B cell (primary cell): ENCODE measurements at regions not wholly inside any gene's neighbourhood (a gene's known extent, or its start where the extent isn't known, plus 50 kb on each side); places are given as distances from the start of the nearest gene placed in this dataset.

ENCODE experiments used
- ATAC-seq: fragments of 200-7000 bp; cut with Tn5 transposase; one replicate; pipeline ENCODE4 v1.10.0; 2021; ENCODE audit warnings: low read depth, mild to moderate bottlenecking, moderate number of reproducible peaks, moderate library complexity
- CTCF ChIA-PET: fragments of 350-600 bp; sonication (Branson Sonifier 250); formaldehyde crosslinking; loops from one replicate; lab custom pipeline; 2021; ENCODE audit warnings: antibody characterized with exemption, inconsistent platforms; lab: Charles Lee
- POLR2A ChIA-PET: fragments of 350-600 bp; sonication (Branson Sonifier 250); formaldehyde crosslinking; loops from one replicate; lab custom pipeline; 2021; ENCODE audit warnings: antibody characterized with exemption; lab: Charles Lee
- DNase-seq: peaks from one replicate; pipeline ENCODE4 v3.0.0; 2013
- H2AFZ ChIP-seq: 2 replicates; pipeline ENCODE4 v1.6.1; 2012; ENCODE audit warnings: mild to moderate bottlenecking, low read depth, low read length; ENCODE audit not compliant: insufficient read depth, poor library complexity, severe bottlenecking
- H3K27ac ChIP-seq, 2 donors: 1 replicate in 1 of 2; 2 replicates in 1 of 2; pipeline ENCODE4 v1.5.1; 2012 to 2013; ENCODE audit warnings: low read length in 2 of 2, mild to moderate bottlenecking in 2 of 2, moderate library complexity in 1 of 2
- H3K27me3 ChIP-seq, 4 experiments: fragments of 200-600 bp in 1 of 4; sonication (generic) in 1 of 4; replicated peaks in 1 of 4; 1 replicate in 2 of 4; 2 replicates in 2 of 4; pipeline versions ENCODE4 v1.6.1 to v1.7.0; 2013 to 2016; ENCODE audit warnings: low read length in 3 of 4, mild to moderate bottlenecking in 2 of 4, mixed read lengths in 1 of 4, moderate library complexity in 1 of 4; ENCODE audit not compliant: insufficient read depth in 4 of 4, control insufficient read depth in 3 of 4; ENCODE audit errors: control extremely low read depth in 1 of 4
- H3K36me3 ChIP-seq, 2 experiments: replicated peaks in 1 of 2; 1 replicate in 1 of 2; 2 replicates in 1 of 2; pipeline versions ENCODE4 v1.6.1 to v1.7.1; 2013; ENCODE audit warnings: low read length in 1 of 2; ENCODE audit not compliant: insufficient read depth in 2 of 2, control insufficient read depth in 1 of 2; ENCODE audit errors: control extremely low read depth in 1 of 2, extremely low read depth in 1 of 2
- H3K4me1 ChIP-seq, 2 donors: fragments of 200-600 bp in 1 of 2; sonication (generic) in 1 of 2; 1 replicate in 1 of 2; 2 replicates in 1 of 2; pipeline versions ENCODE4 v1.5.1 to v1.6.1; 2013 to 2017; ENCODE audit warnings: low read length in 2 of 2; ENCODE audit not compliant: control insufficient read depth in 2 of 2, insufficient read depth in 2 of 2
- H3K4me2 ChIP-seq: replicated peaks from 2 replicates; pipeline ENCODE3; 2012; ENCODE audit warnings: mild to moderate bottlenecking, low read depth, low read length; ENCODE audit not compliant: poor library complexity, severe bottlenecking
- H3K4me3 ChIP-seq, 5 experiments: fragments of 200-600 bp in 1 of 5; sonication (generic) in 1 of 5; 1 replicate in 3 of 5; 2 replicates in 2 of 5; pipeline versions ENCODE4 v1.5.1 to v1.7.0; 2011 to 2016; ENCODE audit warnings: low read length in 4 of 5, mild to moderate bottlenecking in 4 of 5, low read depth in 2 of 5, control low read depth in 1 of 5, moderate library complexity in 1 of 5; ENCODE audit not compliant: insufficient read depth in 1 of 5; ENCODE audit errors: control extremely low read depth in 1 of 5, extremely low read depth in 1 of 5
- H3K79me2 ChIP-seq: fragments of 200-600 bp; sonication (generic); one replicate; pipeline ENCODE4 v1.6.0; 2016; ENCODE audit warnings: low read length; ENCODE audit not compliant: control insufficient read depth, insufficient read depth
- H3K9ac ChIP-seq: fragments of 200-600 bp; sonication (generic); 2 replicates; pipeline ENCODE4 v1.6.1; 2017; ENCODE audit warnings: mild to moderate bottlenecking, low read length, moderate library complexity
- H3K9me3 ChIP-seq, 3 donors: one replicate each; pipeline versions ENCODE4 v1.6.1 to v1.7.1; 2013; ENCODE audit warnings: low read length in 2 of 3; ENCODE audit not compliant: control insufficient read depth in 2 of 3, insufficient read depth in 1 of 3; ENCODE audit errors: control extremely low read depth in 1 of 3
- H4K20me1 ChIP-seq: 2 replicates; pipeline ENCODE4 v1.6.0; 2012; ENCODE audit warnings: mild to moderate bottlenecking, low read length; ENCODE audit not compliant: insufficient read depth, control insufficient read depth, poor library complexity, severe bottlenecking
- H3K27ac Mint-ChIP-seq: one replicate; pipeline ENCODE4 v1.8.0; 2021; ENCODE audit warnings: mixed read lengths
- H3K27me3 Mint-ChIP-seq: one replicate; pipeline ENCODE4 v1.8.0; 2021; ENCODE audit warnings: mixed read lengths
- H3K4me1 Mint-ChIP-seq: one replicate; pipeline ENCODE4 v1.8.0; 2021; ENCODE audit warnings: mixed read lengths
- H3K4me3 Mint-ChIP-seq: one replicate; pipeline ENCODE4 v1.8.0; 2021; ENCODE audit warnings: mixed read lengths
- H3K9me3 Mint-ChIP-seq: one replicate; pipeline ENCODE4 v1.8.0; 2022; ENCODE audit warnings: mixed read lengths; ENCODE audit not compliant: insufficient read depth
- EZH2 ChIP-seq: IDR thresholded peaks from 2 replicates; pipeline ENCODE4 v1.6.1; 2012; ENCODE audit warnings: borderline replicate concordance, low read depth, mild to moderate bottlenecking, moderate library complexity, low read length; ENCODE audit not compliant: insufficient read depth, poor library complexity, severe bottlenecking
- WGBS: methylation state at CpG from one replicate; pipeline ENCODE4 v1.1.5; 2013; ENCODE audit warnings: missing lambda C conversion rate; ENCODE audit not compliant: insufficient coverage; 5-methylcytosine and 5-hydroxymethylcytosine counted together
- intact Hi-C: fragments of 100-400 bp; cut with micrococcal nuclease; formaldehyde crosslinking; loops from one replicate; pipeline ENCODE4 v1.10.0; 2022
- TF ChIP-seq, protein P1 (sequence below): fragments of 200-600 bp; IDR thresholded peaks from one replicate; pipeline ENCODE4 v1.8.0; 2022; ENCODE audit warnings: antibody characterized with exemption, mild to moderate bottlenecking

DNA sequence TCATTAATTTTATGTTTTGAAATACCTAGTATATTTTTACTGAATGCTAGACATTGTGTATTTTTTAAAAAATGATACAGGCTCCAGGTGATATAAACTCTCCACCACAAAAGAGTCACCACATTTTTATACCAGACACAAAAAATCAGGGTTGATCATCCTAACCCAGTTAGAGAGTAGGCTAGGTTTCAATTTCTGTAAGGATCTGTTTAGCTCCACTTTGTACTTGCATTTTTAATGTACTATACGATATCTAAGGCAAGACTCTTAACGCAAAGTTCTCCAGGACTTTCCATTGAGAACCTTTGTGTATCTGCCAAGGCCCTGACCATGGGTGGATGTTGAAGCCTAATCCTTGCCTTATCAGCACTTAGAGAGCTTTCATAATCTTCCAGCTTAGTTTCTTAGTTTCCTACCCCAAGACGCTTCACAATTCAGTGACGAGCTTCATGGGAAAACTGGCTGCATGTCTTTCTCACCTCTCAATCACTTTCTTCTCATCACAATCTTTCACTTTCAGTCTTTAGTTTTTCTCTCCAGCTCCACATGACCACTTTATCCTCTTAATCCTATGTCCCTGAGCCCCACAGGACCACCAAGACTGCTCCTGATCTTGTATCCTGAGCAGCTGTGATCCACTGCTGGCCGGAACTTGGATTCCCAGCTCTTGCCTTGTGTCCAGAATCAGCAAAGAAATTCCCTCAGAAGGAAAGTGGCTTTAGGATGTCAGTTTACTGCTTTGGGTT lies 635.8 kb downstream of the RNF144A start:
- ATAC-seq = no peak
- H3K27ac Mint-ChIP-seq = no peak overlapping the region
- no peak for TF ChIP-seq EZH2
- TF ChIP-seq, protein P1, sequence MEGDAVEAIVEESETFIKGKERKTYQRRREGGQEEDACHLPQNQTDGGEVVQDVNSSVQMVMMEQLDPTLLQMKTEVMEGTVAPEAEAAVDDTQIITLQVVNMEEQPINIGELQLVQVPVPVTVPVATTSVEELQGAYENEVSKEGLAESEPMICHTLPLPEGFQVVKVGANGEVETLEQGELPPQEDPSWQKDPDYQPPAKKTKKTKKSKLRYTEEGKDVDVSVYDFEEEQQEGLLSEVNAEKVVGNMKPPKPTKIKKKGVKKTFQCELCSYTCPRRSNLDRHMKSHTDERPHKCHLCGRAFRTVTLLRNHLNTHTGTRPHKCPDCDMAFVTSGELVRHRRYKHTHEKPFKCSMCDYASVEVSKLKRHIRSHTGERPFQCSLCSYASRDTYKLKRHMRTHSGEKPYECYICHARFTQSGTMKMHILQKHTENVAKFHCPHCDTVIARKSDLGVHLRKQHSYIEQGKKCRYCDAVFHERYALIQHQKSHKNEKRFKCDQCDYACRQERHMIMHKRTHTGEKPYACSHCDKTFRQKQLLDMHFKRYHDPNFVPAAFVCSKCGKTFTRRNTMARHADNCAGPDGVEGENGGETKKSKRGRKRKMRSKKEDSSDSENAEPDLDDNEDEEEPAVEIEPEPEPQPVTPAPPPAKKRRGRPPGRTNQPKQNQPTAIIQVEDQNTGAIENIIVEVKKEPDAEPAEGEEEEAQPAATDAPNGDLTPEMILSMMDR = no peak

DNA sequence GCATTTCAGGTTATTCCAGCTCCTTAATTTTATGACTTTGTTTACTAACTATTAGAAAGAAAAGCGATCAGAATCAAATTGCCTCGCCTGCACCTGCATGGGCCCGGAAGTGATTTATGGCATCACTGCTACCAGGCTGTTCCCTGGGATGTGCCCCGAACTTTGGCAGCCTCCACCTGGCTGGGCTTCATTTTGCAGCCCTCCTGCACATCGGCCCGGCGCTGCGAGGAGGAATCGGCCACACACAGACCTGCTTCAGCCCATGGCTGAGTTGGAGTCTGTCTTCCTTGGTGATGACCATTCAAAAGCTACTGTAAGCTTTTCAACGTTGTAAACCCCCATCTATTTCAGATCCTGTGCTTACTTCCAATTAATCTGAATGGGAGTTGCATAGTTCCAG lies 638.0 kb downstream of the RNF144A start:
- TF ChIP-seq, protein P1 = no peak
- no peak for TF ChIP-seq EZH2
- ATAC-seq (no peak), DNase-seq (no peak)
- H3K4me1 ChIP-seq = no peaks in the 10 kb centered on the region
- CTCF ChIA-PET = no interaction called here
- no peaks in the 10 kb centered on the region for H3K79me2 ChIP-seq
- no peaks in the 10 kb centered on the region for H3K36me3 ChIP-seq
- no peaks in the 10 kb centered on the region for H4K20me1 ChIP-seq
- H3K27ac ChIP-seq = no peak overlapping the region
- H3K9ac ChIP-seq = no peak overlapping the region
- H2AFZ ChIP-seq = no peak overlapping the region
- no peaks in the 10 kb centered on the region for H3K9me3 ChIP-seq
- WGBS = 92% methylated on average over 9 of the region's 10 CpGs
- H3K9me3 Mint-ChIP-seq = no peaks in the 10 kb centered on the region
- H3K4me3 Mint-ChIP-seq = no peak overlapping the region
- H3K4me2 ChIP-seq = no peak overlapping the region
- intact Hi-C loops = no loop called here
- no peaks in the 10 kb centered on the region for H3K27me3 ChIP-seq
- POLR2A ChIA-PET = no interaction called here
- no peaks in the 10 kb centered on the region for H3K27me3 Mint-ChIP-seq
- H3K4me1 Mint-ChIP-seq = no peaks in the 10 kb centered on the region
- no peak overlapping the region for H3K4me3 ChIP-seq
- no peak overlapping the region for H3K27ac Mint-ChIP-seq

More for the DNA sequence above, 635.8 kb downstream of the RNF144A start:
- intact Hi-C loops = no loop called here
- Histone ChIP-seq H3K27me3 (no peaks in the 10 kb centered on the region), H3K36me3 (no peaks in the 10 kb centered on the region), H2AFZ (no peak overlapping the region), H3K27ac (no peak overlapping the region), H3K9me3 (no peaks in the 10 kb centered on the region), H4K20me1 (no peaks in the 10 kb centered on the region), H3K4me1 (no peaks in the 10 kb centered on the region), H3K79me2 (no peaks in the 10 kb centered on the region), H3K9ac (no peak overlapping the region), H3K4me3 (no peak overlapping the region), H3K4me2 (no peak overlapping the region)
- 85% methylated on average over 4 of the region's 5 CpGs for WGBS
- Mint-ChIP-seq H3K4me1 (no peaks in the 10 kb centered on the region), H3K27me3 (no peaks in the 10 kb centered on the region), H3K4me3 (no peak overlapping the region), H3K9me3 (no peaks in the 10 kb centered on the region)
- POLR2A ChIA-PET = no interaction called here
- no peak for DNase-seq
- CTCF ChIA-PET = no interaction called here
